GM12801 (cell line): ENCODE measurements at regions not wholly inside any gene's neighbourhood (a gene's known extent, or its start where the extent isn't known, plus 50 kb on each side); places are given as distances from the start of the nearest gene placed in this dataset.

Source experiments
- CTCF ChIP-seq: IDR thresholded peaks from one replicate; pipeline ENCODE4 v1.5.1; 2011; ENCODE audit warnings: control low read depth; ENCODE audit not compliant: insufficient read length; ENCODE audit errors: extremely low read depth

- no peak for TF ChIP-seq CTCF
Measured at GRCh38 chr1:221308534-221309511, 429.6 kb downstream of the HLX start.

GRCh38 chr1:221309723-221310122, 430.5 kb downstream of the HLX start:
- TF ChIP-seq CTCF, result no peak

- no peak for TF ChIP-seq CTCF
Measured at GRCh38 chr1:221310180-221310579, 430.9 kb downstream of the HLX start.

GRCh38 chr1:221315330-221315729, 426.6 kb downstream of the DUSP10 start:
- TF ChIP-seq CTCF, result no peak

- TF ChIP-seq CTCF, result no peak
Measured at GRCh38 chr1:221316491-221317056, 425.3 kb downstream of the DUSP10 start.

- TF ChIP-seq CTCF, result no peak
Measured at GRCh38 chr1:221317537-221317936, 424.4 kb downstream of the DUSP10 start.

GRCh38 chr1:221327954-221328353, 413.9 kb downstream of the DUSP10 start:
- no peak for TF ChIP-seq CTCF
